GM21717 (cell line): ENCODE measurements at regions not wholly inside any gene's neighbourhood (a gene's known extent, or its start where the extent isn't known, plus 50 kb on each side); places are given as distances from the start of the nearest gene placed in this dataset.

Source experiments
- ATAC-seq: cut with Tn5 transposase; IDR thresholded peaks from one replicate; pipeline ENCODE4 v1.9.1; 2021; ENCODE audit warnings: mild to moderate bottlenecking, moderate library complexity; ENCODE audit not compliant: unreplicated experiment

DNA sequence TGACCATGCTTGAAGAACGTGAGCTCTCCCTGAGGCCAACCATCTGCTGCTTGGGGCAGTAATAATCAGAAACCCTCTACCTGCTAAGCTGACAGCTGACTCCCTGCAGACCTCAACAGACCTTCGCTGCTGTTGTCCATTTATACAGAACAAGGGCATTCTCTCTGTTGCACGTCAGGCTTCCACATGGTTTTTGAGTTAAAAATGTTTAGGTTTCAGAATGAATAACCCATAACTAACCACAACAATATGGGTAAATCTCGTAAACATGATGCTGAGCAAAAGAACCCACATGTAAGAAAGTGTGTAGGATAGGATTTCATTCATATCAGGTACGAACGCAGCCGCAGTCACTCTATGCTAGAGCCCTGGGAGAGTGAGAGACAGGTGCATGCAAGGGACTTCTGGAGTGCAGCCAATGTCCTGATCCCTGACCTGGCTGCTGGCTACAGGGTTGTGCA lies 348.5 kb downstream of the MED10 start:
- ATAC-seq: no peak

GRCh38 chr5:6026766-6027406 lies 351.5 kb downstream of the MED10 start:
- no peak for ATAC-seq

- no peak for ATAC-seq
Observed at GRCh38 chr5:6019612-6020011, 358.7 kb downstream of the MED10 start.

- ATAC-seq: no peak
Observed at GRCh38 chr5:6013506-6013905, 364.8 kb downstream of the MED10 start.

DNA sequence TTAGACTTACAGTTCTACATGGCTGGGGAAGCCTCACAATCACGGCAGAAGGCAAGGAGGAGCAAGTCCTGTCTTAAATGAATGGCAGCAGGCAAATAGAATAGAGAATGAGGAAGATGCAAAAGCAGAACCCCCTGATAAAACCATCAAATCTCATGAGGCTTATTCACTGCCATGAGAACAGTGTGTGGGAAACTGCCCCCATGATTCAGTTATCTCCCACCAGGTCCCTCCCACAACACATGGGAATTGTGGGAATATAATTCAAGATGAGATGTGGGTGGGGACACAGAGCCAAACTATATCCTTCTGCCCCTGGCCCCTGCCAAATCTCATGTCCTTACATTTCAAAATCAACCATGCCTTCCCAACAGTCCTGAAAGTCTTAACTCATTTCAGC lies 367.1 kb downstream of the MED10 start:
- ATAC-seq: no peak

- ATAC-seq: no peak
Observed at GRCh38 chr5:6006838-6007314, 371.5 kb downstream of the MED10 start.

- no peak for ATAC-seq
Observed at GRCh38 chr5:6003040-6003825, 375.1 kb downstream of the MED10 start.

DNA sequence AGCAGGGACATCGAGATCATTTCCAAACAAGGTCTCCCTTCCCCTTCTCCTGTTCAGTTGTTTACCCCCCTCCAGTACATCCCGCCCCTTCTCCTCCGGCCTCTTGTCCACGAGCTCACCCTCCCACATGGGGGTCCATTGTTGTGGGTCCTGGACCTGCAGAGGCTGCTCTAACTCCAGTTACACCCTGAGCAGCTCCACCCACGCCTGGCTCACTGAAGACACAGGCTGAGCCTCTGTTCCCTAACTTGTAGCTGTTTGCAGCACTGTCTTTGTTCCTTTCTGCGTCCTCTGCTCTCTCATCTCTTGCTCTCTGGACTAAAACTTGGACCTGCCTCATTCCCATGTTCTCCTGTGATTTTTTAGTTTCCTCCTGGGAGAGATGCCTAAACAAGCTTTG lies 377.5 kb downstream of the MED10 start:
- no peak for ATAC-seq

DNA sequence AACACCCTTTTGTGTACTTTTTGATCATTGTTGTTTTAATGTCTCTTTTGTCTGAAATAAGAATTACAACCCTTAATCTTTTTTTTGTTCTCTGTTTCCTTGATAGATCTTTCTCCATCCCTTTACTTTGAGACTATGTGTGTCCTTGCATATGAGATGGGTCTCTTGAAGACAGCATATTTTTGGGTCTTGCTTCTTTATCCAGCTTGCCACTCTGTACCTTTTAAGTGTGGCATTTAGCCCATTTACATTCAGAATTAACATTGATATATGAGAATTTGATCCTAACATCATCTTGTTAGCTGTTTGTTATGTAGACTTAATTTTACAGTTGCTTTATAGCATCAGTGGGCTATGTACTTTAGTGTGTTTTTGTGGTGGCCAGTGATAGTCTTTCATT lies 382.5 kb downstream of the MED10 start:
- ATAC-seq: no peak

- ATAC-seq: no peak
Observed at GRCh38 chr5:5986492-5987178, 391.7 kb downstream of the MED10 start.

DNA sequence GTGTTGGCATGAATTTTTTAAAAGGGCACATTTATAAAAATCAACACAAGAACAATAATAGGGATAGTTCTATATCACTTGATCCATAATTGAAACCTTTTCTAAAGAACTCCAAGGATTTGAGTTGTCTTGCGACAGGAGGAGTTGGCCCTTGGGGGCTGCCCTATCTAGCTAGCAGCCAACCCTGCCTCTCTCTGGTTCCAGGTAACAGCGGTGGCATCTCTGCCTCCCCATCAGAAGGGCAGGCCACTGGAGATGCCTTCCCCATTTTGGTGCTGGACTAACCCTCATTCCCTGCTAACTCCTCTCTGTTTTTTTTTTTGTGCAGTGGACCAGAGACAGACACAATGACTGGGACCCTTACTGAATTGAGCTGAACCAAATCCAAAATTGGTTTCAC lies 393.0 kb downstream of the MED10 start:
- no peak for ATAC-seq

GRCh38 chr5:5983261-5983980 lies 394.9 kb downstream of the MED10 start:
- ATAC-seq: no peak

GRCh38 chr5:5981562-5981961 lies 396.8 kb downstream of the MED10 start:
- no peak for ATAC-seq

GRCh38 chr5:5980538-5980895 lies 397.8 kb downstream of the MED10 start:
- no peak for ATAC-seq

GRCh38 chr5:5979761-5980537 lies 398.4 kb downstream of the MED10 start:
- no peak for ATAC-seq

GRCh38 chr5:5979377-5979760 lies 399.0 kb downstream of the MED10 start:
- ATAC-seq: no peak

GRCh38 chr5:5978501-5979376 lies 399.6 kb downstream of the MED10 start:
- ATAC-seq: no peak

GRCh38 chr5:5971203-5971602 lies 407.1 kb downstream of the MED10 start:
- no peak for ATAC-seq

DNA sequence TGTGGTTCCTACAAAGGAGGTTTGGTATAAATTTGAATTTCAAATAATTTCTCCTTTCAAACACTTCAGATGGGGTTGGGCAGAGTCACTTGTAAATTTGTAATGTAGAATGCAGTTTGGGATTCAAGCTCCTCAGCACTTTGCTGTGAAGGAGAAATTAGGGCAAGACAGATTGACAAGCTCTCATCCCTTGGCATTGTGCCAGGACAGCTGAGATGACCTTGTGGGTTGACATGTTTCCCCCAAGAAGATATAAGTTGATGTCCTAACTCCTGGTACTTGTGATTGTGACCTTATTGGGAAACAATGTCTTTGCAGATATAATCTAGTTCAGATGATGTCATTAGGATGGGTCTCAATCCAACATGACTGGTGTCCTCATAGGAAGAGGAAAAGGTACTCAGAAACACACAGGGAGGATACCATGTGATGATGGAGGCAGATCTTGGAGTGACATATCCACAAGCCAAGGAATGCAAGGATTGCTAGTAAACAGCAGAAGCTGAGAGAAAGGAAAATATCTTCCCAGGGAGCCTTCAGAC lies 408.3 kb downstream of the MED10 start:
- ATAC-seq: no peak
